Stimulated activated CD8-positive, alpha-beta memory T cell treated with anti-CD3 and anti-CD28 coated beads, Interleukin-7, amount 100 ng/mL, for 24 hours (primary cell): ENCODE measurements at regions not wholly inside any gene's neighbourhood (a gene's known extent, or its start where the extent isn't known, plus 50 kb on each side); places are given as distances from the start of the nearest gene placed in this dataset.
"Not testable (repeated sequence)": the region's sequence is repeated elsewhere in the genome, so short reads cannot be mapped to it uniquely, and the experiment has no call there.

Experiments used
- DNase-seq: peaks from one replicate; pipeline ENCODE4 v3.0.0-alpha.2; 2020; ENCODE audit warnings: low read depth

DNA sequence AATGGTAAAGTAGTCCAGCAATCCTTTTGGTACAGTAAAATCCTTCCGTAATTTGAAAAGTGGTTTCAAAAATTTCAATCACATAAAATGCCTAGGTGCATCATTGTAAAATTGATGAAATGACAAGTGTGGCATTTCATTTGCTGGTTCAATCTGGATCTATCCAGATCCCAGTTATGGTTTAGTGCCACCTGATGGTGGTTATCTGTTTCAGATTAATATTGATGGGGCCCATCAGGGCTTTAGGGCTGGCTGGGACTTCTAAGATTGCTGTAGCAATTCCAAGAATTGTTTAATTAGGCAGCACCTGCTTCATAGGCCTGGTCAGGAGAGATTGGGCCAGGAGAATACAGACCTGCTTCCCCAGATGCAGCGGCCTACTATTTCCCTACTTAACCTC is 55.5 kb upstream of the PIK3C3 start:
- DNase-seq, result no peak

DNA sequence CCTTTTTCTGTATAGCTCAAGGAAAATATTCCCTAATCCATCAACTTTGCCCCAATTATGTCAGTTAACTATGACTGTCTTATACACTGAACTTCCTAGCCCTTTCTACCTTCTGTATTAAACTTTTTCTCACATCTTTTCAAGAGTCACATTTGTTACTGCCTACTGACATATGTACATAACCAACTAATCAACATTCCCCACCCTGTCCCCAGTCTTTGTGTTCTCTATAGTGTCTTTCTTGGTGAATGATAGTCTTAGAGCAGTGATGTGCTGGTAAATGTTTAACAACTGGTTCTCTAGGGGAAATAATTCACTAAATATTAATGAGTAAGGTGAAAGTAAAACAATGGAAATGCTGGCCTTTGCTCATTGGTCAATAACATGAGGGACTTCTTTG is 61.6 kb upstream of the PIK3C3 start:
- DNase-seq, result no peak

DNA sequence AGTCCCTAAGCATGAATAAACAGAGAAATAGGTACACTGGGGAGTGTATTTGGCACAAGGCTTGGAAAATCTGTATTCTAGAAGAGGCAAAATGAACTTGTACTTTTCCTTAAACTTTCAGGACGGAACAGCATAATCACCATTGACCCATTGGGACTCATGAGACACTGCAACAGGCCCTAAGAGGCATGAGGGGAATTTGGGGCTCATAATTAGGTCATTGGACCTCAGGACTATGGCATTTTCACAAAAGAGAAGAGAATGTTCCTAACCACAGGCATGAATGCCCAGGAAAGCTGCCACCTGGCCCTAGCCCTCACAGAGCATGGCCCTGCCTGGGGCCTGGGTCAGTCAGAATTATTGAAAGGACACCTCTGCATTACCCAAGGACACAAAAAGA is 67.9 kb upstream of the PIK3C3 start:
- no peak for DNase-seq

DNA sequence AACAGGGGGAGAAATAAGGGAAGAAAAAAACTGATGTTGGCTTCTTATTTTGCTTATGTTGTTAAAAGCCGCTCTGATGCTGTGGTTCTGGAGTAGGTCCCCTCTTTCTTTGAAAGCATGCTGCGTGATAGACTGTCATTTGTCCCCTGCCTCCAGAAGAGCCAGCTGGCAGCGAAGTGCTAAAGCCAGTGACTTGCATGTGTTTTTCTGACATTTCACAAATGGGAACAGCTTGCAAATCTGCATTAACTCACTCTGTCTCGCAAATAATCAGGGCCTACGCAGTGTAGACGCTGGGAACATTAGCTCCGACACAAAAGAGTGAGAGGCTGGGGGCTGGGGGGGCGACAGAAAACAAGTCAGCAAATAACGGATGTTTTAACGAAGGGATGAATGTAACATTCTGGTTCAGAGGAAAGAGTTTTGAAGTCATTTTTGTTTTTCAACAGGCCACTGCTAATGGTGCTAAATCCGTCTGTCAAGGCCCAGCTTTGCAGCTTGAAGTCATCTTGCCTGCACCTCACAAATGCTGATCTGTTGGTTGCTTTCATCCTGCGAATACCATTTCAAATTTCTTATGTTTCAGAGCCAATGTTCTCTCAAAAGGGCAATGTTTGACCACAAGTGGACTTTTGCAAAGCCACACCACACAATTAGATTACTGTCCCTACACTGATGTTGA is 68.8 kb upstream of the PIK3C3 start:
- DNase-seq, result no peak

DNA sequence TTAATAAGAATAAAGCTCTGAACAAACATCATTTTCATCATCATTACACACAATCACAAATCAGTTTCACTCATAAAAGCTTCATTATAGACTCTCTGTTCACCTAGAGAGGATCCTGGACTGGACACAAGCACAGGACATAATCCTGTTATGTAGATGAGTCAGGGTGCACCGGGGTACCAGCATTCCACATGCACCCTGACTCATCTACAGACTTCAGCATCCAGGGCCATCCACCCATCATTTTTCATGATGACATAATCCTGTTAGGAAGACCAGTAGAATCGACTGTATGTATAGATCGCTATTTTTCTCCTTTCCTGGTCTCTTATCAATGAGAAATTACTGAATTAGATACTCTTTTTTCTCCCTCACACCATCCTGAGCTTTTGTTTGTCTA is 73.7 kb upstream of the PIK3C3 start:
- DNase-seq, result no peak

DNA sequence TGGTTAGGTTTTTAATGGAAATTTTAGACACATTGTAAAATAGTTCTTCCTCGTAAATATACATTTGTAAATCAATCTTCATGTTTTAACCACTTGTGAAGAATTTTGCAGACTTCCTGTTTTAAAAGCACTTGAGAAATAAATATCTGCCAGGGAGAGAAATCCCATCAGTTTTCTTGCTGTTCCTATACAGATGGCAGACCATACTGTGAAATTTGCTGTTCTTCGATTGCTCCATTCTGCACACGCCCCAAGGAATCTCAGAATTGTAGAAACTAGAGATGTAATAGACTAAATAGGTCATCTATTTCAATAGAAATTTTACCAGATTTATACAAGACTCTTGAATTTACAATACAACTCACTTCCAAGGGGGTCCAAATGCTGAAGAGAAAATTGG is 75.8 kb upstream of the PIK3C3 start:
- DNase-seq, result no peak

DNA sequence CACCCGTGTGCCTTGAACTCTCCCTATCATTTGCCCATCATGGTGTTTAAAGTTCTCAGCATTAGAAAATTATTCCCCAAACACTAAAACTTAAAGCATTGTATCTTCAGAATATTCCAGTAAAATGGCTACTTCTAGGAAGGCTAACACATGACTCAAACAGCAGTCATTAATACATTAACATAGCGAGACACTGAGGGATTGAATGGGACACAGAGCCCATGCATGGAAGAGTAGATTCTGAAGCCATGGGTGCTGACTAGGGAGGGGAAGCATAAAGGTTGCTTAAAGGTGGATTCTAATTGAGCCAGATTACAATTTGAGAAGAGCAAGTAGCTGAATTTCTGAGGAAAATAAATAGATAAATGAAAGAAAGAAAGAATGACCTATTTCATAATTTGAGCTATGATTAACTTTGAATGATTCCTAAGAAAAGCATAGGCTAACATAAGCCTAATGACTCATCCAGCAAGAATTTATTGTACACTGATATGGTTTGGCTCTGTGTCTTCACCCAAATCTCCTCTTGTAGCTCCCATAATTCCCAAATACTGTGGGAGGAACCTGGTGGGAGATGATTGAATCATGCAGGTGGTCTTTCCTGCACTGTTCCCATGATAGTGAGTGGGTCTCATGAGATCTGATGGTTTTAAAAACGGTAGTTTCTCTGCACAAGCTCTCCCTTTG is 79.8 kb upstream of the PIK3C3 start:
- no peak for DNase-seq

DNA sequence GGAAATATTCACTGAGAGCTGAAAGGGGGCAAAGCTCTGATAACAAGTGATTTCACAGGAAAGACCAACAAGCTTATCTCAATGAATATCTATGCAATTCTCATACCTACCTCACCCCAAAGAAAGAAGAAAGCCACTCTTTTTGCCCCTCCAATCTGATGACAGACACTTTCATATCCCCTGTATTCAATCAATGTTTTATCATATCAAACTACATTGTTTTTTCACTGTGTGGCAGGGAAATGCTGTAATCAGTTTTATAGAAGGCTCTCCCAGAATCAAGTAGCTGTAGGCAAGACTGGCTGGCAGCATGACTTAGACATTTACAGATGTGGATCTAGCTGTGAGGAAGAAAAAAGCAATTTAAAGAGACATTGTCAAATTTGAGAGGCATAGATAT is 81.3 kb upstream of the PIK3C3 start:
- no peak for DNase-seq

DNA sequence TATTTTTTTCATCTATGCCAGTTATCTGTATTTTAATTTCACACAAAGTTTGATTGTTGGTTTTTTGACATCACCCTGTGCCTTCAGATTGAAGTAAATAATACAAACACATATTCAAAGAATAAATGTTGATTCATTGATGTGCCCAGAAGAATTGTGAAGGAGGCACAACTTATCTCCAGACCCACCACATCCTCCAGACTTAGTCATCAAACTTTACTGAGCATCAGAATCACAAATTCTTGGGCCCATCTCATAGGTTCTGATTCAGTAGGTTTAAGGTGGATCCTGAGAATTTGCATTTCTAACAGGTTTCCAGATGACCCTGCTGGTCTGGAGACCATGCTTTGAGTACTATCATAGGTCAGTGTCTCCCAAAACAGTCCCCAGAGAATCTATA is 82.8 kb upstream of the PIK3C3 start:
- DNase-seq, result no peak

DNA sequence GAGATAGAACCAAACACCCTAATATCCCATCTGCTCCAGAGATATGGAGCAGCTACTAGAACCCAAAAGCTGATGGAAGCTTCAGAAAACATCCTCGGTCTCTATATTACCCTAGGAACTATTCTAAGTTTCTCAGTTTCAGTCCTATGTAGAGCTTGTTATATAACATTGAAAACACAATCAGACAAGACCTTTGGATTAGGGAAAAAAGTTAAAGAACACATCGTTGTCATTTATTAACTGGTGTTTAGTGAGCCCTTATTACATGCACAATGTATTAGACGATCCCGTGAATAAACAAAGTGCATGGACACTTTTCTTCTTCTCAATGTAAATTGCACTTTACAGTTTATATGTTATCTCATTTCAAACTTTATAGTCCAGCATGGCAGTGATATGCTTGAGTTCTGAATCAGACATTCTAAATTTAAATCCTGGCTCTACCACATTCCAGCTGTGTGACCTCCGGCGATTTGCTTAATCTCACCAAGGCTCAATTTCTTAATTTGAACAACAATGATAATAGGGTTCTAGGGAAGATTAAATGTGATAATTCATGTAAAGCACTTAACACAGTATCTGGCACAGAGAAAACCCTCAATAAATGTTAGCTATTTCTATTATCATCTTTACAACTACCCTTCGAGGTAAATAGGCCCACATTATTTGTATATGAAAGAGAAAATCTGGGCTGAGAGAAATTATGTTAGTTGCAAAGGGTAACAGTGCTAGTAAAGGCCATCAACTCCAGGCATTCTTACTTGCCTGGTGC is 83.6 kb upstream of the PIK3C3 start:
- no peak for DNase-seq

DNA sequence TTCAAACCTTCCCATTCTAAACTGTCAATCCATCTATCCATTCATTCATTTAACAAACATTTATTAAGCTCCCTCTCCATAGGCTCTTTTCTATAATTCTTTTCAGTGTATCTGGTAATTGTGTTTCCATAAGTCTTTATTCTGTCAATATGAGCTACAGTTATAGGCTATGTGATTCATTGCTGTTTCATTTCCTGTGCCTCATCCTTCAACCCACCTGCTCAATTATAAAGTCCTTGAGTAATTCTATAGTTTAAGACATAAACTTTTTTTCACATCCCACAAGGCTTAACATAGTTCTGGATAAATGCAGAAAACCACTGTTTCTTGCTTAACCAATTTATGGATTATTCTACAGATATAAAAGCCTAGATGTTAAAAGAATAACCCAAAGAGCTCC is 84.2 kb upstream of the PIK3C3 start:
- DNase-seq, result no peak

DNA sequence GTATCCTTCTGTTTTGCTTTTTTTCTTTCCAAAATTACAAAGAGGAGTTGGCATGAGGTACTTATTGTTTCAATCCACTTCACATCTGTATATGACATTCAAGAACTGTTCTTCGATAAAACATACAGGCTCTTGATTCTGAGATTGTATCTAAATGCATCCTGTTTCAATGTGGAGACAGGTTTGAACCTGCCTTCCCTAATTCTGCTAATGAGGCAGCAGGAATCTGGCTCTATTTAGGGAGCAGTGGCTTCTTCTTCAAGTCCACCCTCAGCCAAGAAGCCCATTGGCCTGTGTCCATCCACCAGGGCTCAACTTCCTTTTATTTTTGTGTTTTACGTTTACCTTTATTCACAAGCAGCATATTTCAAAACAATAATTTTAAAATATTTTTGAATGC is 84.8 kb upstream of the PIK3C3 start:
- no peak for DNase-seq

DNA sequence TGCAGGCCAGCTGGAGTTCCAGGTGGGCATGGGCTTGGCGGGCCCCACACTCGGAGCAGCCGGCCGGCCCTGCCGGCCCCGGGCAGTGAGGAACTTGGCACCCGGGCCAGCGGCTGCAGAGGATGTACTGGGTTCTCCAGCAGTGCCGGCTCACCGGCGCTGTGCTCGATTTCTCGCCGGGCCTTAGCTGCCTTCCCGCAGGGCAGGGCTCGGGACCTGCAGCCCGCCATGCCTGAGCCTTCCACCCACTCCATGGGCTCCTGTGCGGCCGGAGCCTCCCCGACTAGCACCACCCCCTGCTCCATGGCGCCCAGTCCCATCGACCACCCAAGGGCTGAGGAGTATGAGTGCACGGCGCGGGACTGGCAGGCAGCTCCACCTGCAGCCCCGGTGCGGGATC is 89.2 kb upstream of the PIK3C3 start:
- DNase-seq, result not testable (repeated sequence)

DNA sequence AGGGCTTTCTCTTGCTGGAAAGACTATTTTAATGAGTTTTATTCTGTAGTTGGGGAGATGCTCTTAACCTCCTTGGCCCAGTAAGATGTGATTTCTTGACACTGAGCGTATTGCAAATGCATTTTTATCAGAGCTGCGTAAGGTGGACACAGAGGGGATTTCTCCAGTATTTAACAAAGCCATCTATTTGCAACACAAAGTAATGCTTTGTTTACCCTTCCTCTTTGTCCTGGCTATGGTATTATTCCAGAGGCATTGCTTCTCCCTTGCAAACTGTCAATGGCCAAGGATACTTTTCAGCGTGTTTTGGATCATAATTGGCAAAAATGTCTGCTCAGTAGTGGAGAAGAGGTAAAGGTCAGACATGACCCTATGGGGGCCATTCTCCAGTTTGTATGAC is 90.8 kb upstream of the PIK3C3 start:
- DNase-seq, result no peak

DNA sequence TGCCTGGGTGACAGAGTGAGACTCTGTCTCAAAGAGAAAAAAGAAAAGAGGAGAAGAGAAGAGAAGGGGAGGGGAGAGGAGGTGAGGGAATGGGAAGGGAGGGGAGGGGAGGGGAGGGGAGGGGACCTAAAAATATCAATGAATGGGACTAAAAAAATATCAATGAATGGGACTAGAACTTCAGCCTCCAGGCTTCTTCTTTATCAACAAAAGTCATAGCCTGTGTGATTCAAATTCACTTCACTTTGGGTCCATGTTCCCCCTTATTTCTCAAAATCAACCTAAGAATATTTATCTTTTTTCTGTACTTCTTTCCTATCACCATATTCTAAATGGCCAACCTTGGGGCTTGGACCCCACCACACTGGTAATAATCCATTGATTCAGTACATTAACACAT is 92.1 kb upstream of the PIK3C3 start:
- DNase-seq, result no peak

DNA sequence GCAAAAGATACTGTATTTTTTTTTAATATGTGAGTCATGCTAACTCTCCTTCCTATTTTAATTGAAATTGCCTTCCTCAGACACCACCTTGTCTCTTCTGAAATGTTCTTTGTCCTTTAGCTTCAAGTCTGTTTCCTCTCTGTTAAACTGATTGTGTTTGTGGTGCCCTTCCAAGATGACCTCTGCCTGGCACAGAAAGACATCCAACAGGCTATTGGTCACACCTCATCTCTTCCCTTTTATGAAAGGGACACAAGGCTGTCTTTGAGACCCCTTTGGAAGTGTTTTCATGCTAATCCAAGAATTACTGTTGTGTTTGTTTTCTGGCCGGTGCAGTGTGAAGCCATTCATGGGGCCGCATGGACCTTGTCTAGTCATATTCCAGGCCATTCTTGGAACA is 94.0 kb upstream of the PIK3C3 start:
- DNase-seq, result no peak

DNA sequence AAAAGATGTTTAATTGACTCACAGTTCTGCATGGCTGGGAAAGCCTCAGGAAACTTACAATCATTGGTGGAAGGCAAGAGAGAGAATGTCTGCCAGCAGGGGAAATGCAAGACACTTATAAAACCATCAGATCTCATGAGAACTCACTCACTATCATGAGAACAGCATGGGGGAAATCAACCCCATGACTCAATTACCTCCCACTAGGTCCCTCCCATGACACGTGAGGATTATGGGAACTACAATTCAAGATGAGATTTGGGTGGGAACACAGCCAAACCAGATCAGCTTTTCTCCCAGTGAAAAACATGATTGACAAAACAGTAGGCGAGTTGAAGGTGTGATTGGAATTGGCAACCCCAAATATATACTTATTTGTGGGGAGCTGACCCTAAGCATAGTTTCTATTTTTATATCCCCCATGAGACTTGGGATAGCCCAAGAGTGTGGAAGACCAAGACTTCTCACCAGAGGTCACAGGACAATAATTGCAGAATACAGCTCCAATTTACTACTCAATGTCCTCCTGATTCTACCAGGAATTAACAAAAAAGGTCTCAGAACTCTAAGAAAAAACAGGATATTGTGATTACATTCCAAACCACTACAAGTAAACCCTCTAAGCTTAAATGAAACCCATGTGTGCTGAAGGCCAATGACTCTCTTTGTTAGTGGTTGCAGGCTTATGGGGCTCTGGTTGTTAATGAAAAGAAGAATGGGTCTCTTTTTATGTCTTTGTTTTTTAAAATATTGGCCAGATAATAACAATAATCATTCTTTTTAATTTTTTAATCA is 96.1 kb upstream of the PIK3C3 start:
- DNase-seq, result no peak

DNA sequence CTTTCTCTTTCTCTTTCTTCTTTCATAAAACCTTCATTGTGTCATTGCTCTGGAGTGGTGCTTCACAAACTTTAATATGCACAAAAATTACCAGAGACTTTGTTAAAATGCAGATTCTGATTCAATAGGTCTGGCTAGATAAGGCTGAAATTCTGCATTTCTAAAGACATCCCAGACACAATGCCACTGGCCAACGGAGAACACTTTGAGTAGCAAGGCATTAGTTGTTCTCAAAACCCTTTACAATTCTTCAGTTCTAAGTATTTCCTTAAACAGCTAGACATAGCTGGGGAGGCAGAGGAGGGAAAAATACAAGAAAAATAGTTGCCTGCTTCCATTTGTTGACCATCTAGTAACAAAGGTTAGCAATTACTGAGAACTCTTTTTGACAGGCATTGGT is 101.8 kb upstream of the PIK3C3 start:
- DNase-seq, result no peak

DNA sequence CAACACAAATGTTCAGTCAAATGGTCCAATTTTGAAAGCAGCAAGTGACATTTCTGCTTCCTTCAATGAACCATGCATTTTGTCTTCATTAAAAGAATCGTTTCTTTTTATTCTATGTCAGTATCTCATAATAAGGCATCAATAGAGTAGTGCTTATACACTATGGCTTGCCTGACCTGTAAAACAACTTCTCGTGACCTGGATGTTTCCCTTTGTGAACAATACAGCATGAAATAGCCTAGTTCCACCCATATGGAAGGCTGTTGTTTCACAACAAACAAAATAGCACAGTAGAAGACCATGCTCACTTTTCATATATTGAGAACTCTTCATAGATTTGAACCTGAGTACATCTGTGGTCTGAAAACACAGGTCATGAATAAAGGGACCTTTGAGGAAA is 104.3 kb upstream of the PIK3C3 start:
- no peak for DNase-seq

DNA sequence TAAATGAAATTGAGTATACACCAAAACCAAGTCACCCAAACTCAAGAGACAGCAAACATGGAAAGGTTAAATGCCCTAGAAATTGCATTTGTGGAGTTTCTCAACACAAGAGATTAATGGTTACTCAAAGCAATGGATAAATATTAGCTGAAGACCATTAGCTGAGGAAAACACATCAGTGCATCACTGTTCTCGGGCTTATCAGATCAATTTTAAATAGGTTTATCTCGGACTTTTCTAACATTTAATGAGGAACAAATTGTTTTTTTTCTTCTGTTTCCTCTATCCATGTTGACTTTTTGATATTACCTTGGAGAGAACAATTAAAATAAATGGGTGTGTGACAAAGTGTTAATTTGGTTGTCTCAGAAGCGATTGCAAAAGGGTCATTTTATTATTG is 105.4 kb upstream of the PIK3C3 start:
- DNase-seq, result no peak

DNA sequence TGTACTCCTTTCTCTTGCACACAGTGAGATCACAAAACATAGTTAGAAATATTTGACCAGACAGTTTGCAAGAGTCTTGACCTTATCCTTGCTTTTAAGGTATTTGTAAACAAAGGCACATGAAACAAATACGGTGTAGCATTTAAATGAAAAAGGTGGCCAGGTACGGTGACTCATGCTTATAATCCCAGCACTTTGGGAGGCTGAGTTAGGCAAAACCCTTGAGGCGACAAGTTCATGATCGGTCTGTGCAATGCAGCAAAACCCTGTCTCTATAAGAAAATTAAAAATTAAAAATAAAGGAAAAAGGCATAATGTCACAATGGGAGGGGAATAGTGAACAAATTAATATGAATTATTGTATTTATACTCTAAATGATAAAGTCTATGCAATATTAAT is 109.5 kb upstream of the PIK3C3 start:
- DNase-seq, result no peak

DNA sequence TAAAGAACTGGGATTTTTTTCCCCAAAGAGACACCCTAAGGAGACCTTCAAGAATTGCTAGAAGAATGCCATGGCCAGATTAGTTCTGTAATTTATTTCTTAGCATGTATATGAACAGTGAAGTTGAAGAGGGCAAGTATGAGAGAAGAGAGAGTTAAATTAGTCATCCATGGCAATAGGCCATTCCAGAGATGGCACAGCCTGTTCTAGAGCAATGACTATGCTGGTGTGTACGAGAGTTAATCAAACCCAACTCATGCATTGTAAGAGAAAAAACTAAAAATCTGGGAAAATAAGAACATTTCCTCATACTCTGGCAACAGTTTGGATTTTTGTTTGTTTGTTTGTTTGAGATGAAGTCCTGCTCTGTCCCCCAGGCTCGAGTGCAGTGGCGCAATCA is 112.1 kb upstream of the PIK3C3 start:
- no peak for DNase-seq
